CD14-positive monocyte (primary cell): ENCODE measurements at regions not wholly inside any gene's neighbourhood (a gene's known extent, or its start where the extent isn't known, plus 50 kb on each side); places are given as distances from the start of the nearest gene placed in this dataset.
A peak's percentile ranks its signal among the peaks of the same experiment; 100 is the strongest.

Experiments used
- DNase-seq, 3 donors: peaks; one replicate each; pipeline ENCODE4 v3.0.0-alpha.2; 2011 to 2022
- H2AFZ ChIP-seq: 2 replicates; pipeline ENCODE4 v1.6.0; 2012; ENCODE audit warnings: mild to moderate bottlenecking, low read depth, low read length, inconsistent platforms; ENCODE audit not compliant: insufficient read depth, poor library complexity, severe bottlenecking
- H3K27ac ChIP-seq, 2 donors: 1 replicate in 1 of 2; 2 replicates in 1 of 2; pipeline ENCODE4 v1.5.1; 2012 to 2013; ENCODE audit warnings: low read length in 2 of 2, control low read depth in 1 of 2, inconsistent platforms in 1 of 2, low read depth in 1 of 2, mild to moderate bottlenecking in 1 of 2
- H3K27me3 ChIP-seq, 2 donors: one replicate each; pipeline versions ENCODE4 v1.6.0 to v1.6.1; 2011 to 2013; ENCODE audit warnings: low read length in 2 of 2; ENCODE audit not compliant: control insufficient read depth in 2 of 2, insufficient read depth in 2 of 2
- H3K36me3 ChIP-seq, 2 donors: replicated peaks in 1 of 2; 1 replicate in 1 of 2; 2 replicates in 1 of 2; pipeline versions ENCODE4 v1.5.1 to v1.6.1; 2012 to 2013; ENCODE audit warnings: low read length in 2 of 2, control low read depth in 1 of 2, inconsistent platforms in 1 of 2, mild to moderate bottlenecking in 1 of 2; ENCODE audit not compliant: insufficient read depth in 2 of 2, control insufficient read depth in 1 of 2
- H3K4me1 ChIP-seq, 2 donors: 1 replicate in 1 of 2; 2 replicates in 1 of 2; pipeline versions ENCODE4 v1.5.1 to v1.6.1; 2012 to 2013; ENCODE audit warnings: low read length in 2 of 2, control low read depth in 1 of 2, inconsistent platforms in 1 of 2, mild to moderate bottlenecking in 1 of 2, moderate library complexity in 1 of 2; ENCODE audit not compliant: insufficient read depth in 2 of 2, control insufficient read depth in 1 of 2
- H3K4me2 ChIP-seq: replicated peaks from 2 replicates; pipeline ENCODE3; 2012; ENCODE audit warnings: low read length, moderate library complexity, mild to moderate bottlenecking; ENCODE audit not compliant: poor library complexity, severe bottlenecking; ENCODE audit errors: extremely low read depth
- H3K4me3 ChIP-seq, 3 experiments: fragments of 200-600 bp in 1 of 3; sonication (generic) in 1 of 3; replicated peaks in 1 of 3; 1 replicate in 2 of 3; 2 replicates in 1 of 3; pipeline ENCODE4 v1.5.1; 2011 to 2013; ENCODE audit warnings: low read length in 3 of 3, mild to moderate bottlenecking in 3 of 3, control low read depth in 2 of 3, low read depth in 2 of 3, inconsistent platforms in 1 of 3, moderate library complexity in 1 of 3
- H3K79me2 ChIP-seq: 2 replicates; pipeline ENCODE4 v1.6.0; 2012; ENCODE audit warnings: mild to moderate bottlenecking, control low read depth, inconsistent platforms, low read length, moderate library complexity; ENCODE audit not compliant: insufficient read depth
- H3K9ac ChIP-seq: 2 replicates; pipeline ENCODE4 v1.6.0; 2017; ENCODE audit warnings: low read length, mild to moderate bottlenecking; ENCODE audit not compliant: insufficient read depth, poor library complexity, severe bottlenecking
- H3K9me3 ChIP-seq, 2 donors: replicated peaks in 1 of 2; 1 replicate in 1 of 2; 2 replicates in 1 of 2; pipeline versions ENCODE4 v1.5.1 to v1.6.1; 2012 to 2013; ENCODE audit warnings: low read length in 2 of 2, control low read depth in 1 of 2; ENCODE audit not compliant: control insufficient read depth in 1 of 2, insufficient read depth in 1 of 2
- H4K20me1 ChIP-seq: 2 replicates; pipeline ENCODE4 v1.6.0; 2012; ENCODE audit warnings: mild to moderate bottlenecking, low read length, control low read depth, moderate library complexity; ENCODE audit not compliant: insufficient read depth
- H3K27ac Mint-ChIP-seq, 7 donors: one replicate each; pipeline ENCODE4 v1.8.0; 2020; ENCODE audit warnings: mild to moderate bottlenecking in 7 of 7, mixed read lengths in 7 of 7, moderate library complexity in 6 of 7, inconsistent platforms in 2 of 7
- H3K27me3 Mint-ChIP-seq, 3 donors: one replicate each; pipeline ENCODE4 v1.8.0; 2021 to 2022; ENCODE audit warnings: low read depth in 3 of 3, mild to moderate bottlenecking in 3 of 3, mixed read lengths in 3 of 3, moderate library complexity in 3 of 3, inconsistent platforms in 1 of 3
- H3K36me3 Mint-ChIP-seq, 2 donors: one replicate each; pipeline ENCODE4 v1.8.0; 2020; ENCODE audit warnings: mixed read lengths in 2 of 2, inconsistent platforms in 1 of 2, mild to moderate bottlenecking in 1 of 2
- H3K4me1 Mint-ChIP-seq: one replicate; pipeline ENCODE4 v1.8.0; 2020; ENCODE audit warnings: mild to moderate bottlenecking, mixed read lengths
- H3K4me3 Mint-ChIP-seq, 2 donors: one replicate each; pipeline ENCODE4 v1.8.0; 2020; ENCODE audit warnings: mild to moderate bottlenecking in 2 of 2, mixed read lengths in 2 of 2, moderate library complexity in 1 of 2
- H3K9me3 Mint-ChIP-seq, 7 donors: one replicate each; pipeline ENCODE4 v1.8.0; 2020 to 2022; ENCODE audit warnings: mixed read lengths in 7 of 7, mild to moderate bottlenecking in 6 of 7, moderate library complexity in 6 of 7, inconsistent platforms in 2 of 7
- WGBS: methylation state at CpG from one replicate; pipeline ENCODE4 v1.1.5; 2013; ENCODE audit warnings: missing lambda C conversion rate; ENCODE audit not compliant: insufficient coverage; 5-methylcytosine and 5-hydroxymethylcytosine counted together
- intact Hi-C, 2 donors: fragments of 100-400 bp; cut with micrococcal nuclease; formaldehyde crosslinking; loops; one replicate each; pipeline versions ENCODE4 v1.15.0 to v1.15.1; 2023
- TF ChIP-seq, protein P1 (sequence below): fragments of 200-600 bp; IDR thresholded peaks from one replicate; pipeline ENCODE4 v1.8.0; 2022; ENCODE audit warnings: antibody characterized with exemption, mild to moderate bottlenecking

DNA sequence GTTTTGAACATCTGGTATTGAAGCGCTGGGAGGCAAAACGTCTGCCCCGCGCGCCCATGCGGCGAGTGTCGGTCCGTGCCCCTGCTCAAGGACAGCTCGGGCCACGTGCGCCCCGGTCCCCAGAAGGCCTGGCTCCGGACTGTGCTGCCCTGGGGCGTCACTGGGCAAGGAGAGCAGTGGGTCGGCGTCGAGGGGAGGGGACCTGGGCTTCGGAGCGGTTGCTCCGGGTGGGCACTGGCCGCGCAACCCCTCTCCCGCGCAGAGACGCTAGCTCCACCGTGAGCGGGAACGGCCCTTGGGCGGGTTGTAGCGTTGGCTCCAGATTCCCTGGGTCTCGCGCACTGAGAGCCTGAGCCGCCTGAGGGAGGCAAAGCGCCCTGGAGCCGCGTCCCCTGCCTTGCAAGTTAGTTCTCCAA lies 304.2 kb upstream of the HSFY2 start:
- no peak overlapping the region for H3K9ac ChIP-seq
- 8% methylated on average over 15 of the region's 37 CpGs for WGBS
- no peaks in the 10 kb centered on the region for H3K27me3 Mint-ChIP-seq
- no peak overlapping the region for H3K27ac ChIP-seq
- H2AFZ ChIP-seq, result no peak overlapping the region
- no peaks in the 10 kb centered on the region for H3K9me3 ChIP-seq
- peak overlapping the region in 1 of 3 experiments; percentile 54 for H3K4me3 ChIP-seq
- DNase-seq, result peak in 1 of 3 donors; percentile 2
- no peaks in the 10 kb centered on the region for H3K36me3 Mint-ChIP-seq
- no peaks in the 10 kb centered on the region for H4K20me1 ChIP-seq
- no peaks in the 10 kb centered on the region for H3K27me3 ChIP-seq
- no peak overlapping the region for H3K4me2 ChIP-seq
- TF ChIP-seq, protein P1, sequence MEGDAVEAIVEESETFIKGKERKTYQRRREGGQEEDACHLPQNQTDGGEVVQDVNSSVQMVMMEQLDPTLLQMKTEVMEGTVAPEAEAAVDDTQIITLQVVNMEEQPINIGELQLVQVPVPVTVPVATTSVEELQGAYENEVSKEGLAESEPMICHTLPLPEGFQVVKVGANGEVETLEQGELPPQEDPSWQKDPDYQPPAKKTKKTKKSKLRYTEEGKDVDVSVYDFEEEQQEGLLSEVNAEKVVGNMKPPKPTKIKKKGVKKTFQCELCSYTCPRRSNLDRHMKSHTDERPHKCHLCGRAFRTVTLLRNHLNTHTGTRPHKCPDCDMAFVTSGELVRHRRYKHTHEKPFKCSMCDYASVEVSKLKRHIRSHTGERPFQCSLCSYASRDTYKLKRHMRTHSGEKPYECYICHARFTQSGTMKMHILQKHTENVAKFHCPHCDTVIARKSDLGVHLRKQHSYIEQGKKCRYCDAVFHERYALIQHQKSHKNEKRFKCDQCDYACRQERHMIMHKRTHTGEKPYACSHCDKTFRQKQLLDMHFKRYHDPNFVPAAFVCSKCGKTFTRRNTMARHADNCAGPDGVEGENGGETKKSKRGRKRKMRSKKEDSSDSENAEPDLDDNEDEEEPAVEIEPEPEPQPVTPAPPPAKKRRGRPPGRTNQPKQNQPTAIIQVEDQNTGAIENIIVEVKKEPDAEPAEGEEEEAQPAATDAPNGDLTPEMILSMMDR, result no peak
- no peaks in the 10 kb centered on the region for H3K36me3 ChIP-seq
- H3K27ac Mint-ChIP-seq, result peak overlapping the region in 1 of 7 donors; percentile 74
- H3K4me3 Mint-ChIP-seq, result peak overlapping the region; percentile 89 to 91
- intact Hi-C loops, result no loop called here
- H3K4me1 Mint-ChIP-seq, result peaks cover 17% of the 10 kb centered on the region
- H3K79me2 ChIP-seq, result no peaks in the 10 kb centered on the region
- H3K4me1 ChIP-seq, result peaks cover 0 to 10% of the 10 kb centered on the region in 2 donors
- no peaks in the 10 kb centered on the region for H3K9me3 Mint-ChIP-seq

DNA sequence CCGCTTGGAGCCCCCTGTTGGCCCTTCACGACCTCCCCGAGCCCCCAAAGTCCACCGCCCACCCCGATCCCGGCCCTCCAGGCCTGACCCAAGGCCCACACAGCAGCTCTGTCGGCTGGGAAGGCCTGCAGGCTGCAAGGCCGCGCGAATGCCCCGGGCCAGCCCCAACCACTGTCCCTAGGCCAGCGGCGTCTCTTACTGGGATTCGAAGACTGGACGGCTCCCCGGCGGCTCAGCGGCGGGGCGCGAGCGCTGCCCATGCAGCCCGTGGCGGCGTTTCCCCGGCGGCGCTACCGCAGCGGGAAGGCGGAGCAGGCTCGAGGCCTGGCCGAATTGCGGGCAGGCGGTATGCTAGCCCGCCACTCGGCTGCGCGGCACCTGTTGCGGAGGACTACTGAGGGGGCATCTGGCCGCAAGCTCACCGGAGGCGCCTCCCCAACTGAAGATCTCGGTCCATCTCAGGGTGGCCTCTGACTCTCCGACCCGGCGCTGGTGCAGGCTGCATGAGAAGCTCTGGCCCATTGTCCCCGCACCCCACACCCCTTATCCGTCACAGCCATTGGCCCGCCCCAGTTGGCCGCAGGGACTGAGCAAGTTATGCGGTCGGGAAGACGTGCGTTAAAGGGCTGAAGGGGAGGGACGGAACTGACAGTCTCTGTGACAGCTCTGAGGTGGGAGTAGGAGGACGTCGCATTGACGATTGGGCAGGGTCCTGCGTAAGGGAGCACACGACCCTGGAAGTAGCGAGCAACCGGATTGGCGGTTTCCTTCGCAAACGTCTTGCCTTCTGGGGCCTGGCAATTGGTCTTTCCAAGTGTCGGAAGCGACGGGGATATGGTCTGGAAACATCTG lies 303.5 kb upstream of the HSFY2 start:
- peaks cover 17% of the 10 kb centered on the region for H3K4me1 Mint-ChIP-seq
- WGBS, result 1% methylated on average over 49 of the region's 69 CpGs
- no peaks in the 10 kb centered on the region for H3K36me3 Mint-ChIP-seq
- no peak overlapping the region for H3K4me2 ChIP-seq
- no peaks in the 10 kb centered on the region for H3K79me2 ChIP-seq
- H3K4me1 ChIP-seq, result peaks cover 0 to 10% of the 10 kb centered on the region in 2 donors
- TF ChIP-seq, protein P1, result no peak
- H3K27ac Mint-ChIP-seq, result peak overlapping the region in 2 of 7 donors; percentile 57 to 74
- no peaks in the 10 kb centered on the region for H3K9me3 ChIP-seq
- no peaks in the 10 kb centered on the region for H3K27me3 ChIP-seq
- intact Hi-C loops, result no loop called here
- peak overlapping the region in 1 of 3 experiments; percentile 54 for H3K4me3 ChIP-seq
- peak in 2 of 3 donors; percentile 3 to 19 for DNase-seq
- H4K20me1 ChIP-seq, result no peaks in the 10 kb centered on the region
- no peaks in the 10 kb centered on the region for H3K9me3 Mint-ChIP-seq
- H3K4me3 Mint-ChIP-seq, result peak overlapping the region; percentile 89 to 91
- H3K27me3 Mint-ChIP-seq, result no peaks in the 10 kb centered on the region
- H2AFZ ChIP-seq, result no peak overlapping the region
- H3K27ac ChIP-seq, result no peak overlapping the region
- H3K9ac ChIP-seq, result no peak overlapping the region
- H3K36me3 ChIP-seq, result no peaks in the 10 kb centered on the region
